IMR-90 (cell line): ENCODE measurements at regions not wholly inside any gene's neighbourhood (a gene's known extent, or its start where the extent isn't known, plus 50 kb on each side); places are given as distances from the start of the nearest gene placed in this dataset.
"Not testable (repeated sequence)": the region's sequence is repeated elsewhere in the genome, so short reads cannot be mapped to it uniquely, and the experiment has no call there.

ENCODE experiments used
- ATAC-seq: fragments of 200-7000 bp; cut with Tn5 transposase; 2 replicates; pipeline ENCODE4 v1.9.1; 2020; ENCODE audit warnings: low read depth, mild to moderate bottlenecking, moderate library complexity
- BruUV-seq: library from RNA; stranded (reverse); fragments of 400-500 nt; replicated peaks from 2 replicates; lab custom pipeline; 2021; lab: Mats Ljungman, UMichigan
- CTCF ChIA-PET: fragments of 300-600 bp; formaldehyde crosslinking; extraction: SDS; loops from one replicate; lab custom pipeline; 2021; ENCODE audit warnings: antibody characterized with exemption; lab: Yijun Ruan, JAX
- POLR2A ChIA-PET: fragments of 300-600 bp; sonication (Branson Sonifier 250); formaldehyde crosslinking; loops from one replicate; lab custom pipeline; 2022; ENCODE audit warnings: antibody characterized with exemption; ENCODE audit not compliant: unreplicated experiment; lab: Charles Lee
- DNase-seq: peaks from one replicate; pipeline ENCODE4 v3.0.0; 2013
- H2AFZ ChIP-seq: replicated peaks from 2 replicates; pipeline ENCODE3; 2013; ENCODE audit warnings: low read length, mild to moderate bottlenecking; ENCODE audit not compliant: poor library complexity
- H2AK5ac ChIP-seq: 2 replicates; pipeline ENCODE4 v1.6.1; 2013; ENCODE audit warnings: low read depth, low read length, inconsistent platforms
- H2AK9ac ChIP-seq: replicated peaks from 2 replicates; pipeline ENCODE3; 2013; ENCODE audit warnings: mild to moderate bottlenecking, low read depth, low read length, moderate library complexity; ENCODE audit not compliant: poor library complexity
- H2BK120ac ChIP-seq: 2 replicates; pipeline ENCODE4 v1.6.1; 2013; ENCODE audit warnings: low read depth, low read length, inconsistent platforms
- H2BK15ac ChIP-seq: 3 replicates; pipeline ENCODE4 v1.6.1; 2013; ENCODE audit warnings: low read depth, low read length, inconsistent platforms
- H2BK20ac ChIP-seq: 2 replicates; pipeline ENCODE4 v1.6.1; 2013; ENCODE audit warnings: low read depth, mild to moderate bottlenecking, inconsistent platforms, low read length, moderate library complexity
- H2BK5ac ChIP-seq: 2 replicates; pipeline ENCODE4 v1.6.1; 2013; ENCODE audit warnings: mild to moderate bottlenecking, low read depth, low read length, inconsistent platforms; ENCODE audit not compliant: poor library complexity, severe bottlenecking
- H3K14ac ChIP-seq: replicated peaks from 2 replicates; pipeline ENCODE4 v1.6.1; 2013; ENCODE audit warnings: low read depth, low read length, inconsistent platforms
- H3K18ac ChIP-seq: 2 replicates; pipeline ENCODE4 v1.6.1; 2013; ENCODE audit warnings: low read depth, low read length, control low read depth
- H3K23ac ChIP-seq: 2 replicates; pipeline ENCODE4 v1.6.1; 2013; ENCODE audit warnings: low read depth, low read length, inconsistent platforms
- H3K27ac ChIP-seq: 2 replicates; pipeline ENCODE4 v1.5.1; 2013; ENCODE audit warnings: mild to moderate bottlenecking, control low read depth, low read length; ENCODE audit not compliant: insufficient read depth
- H3K27me3 ChIP-seq: 2 replicates; pipeline ENCODE4 v1.6.1; 2013; ENCODE audit warnings: low read length; ENCODE audit not compliant: control insufficient read depth, insufficient read depth
- H3K36me3 ChIP-seq: 2 replicates; pipeline ENCODE4 v1.6.1; 2013; ENCODE audit warnings: low read length, mixed read lengths; ENCODE audit not compliant: control insufficient read depth, insufficient read depth
- H3K4ac ChIP-seq: 2 replicates; pipeline ENCODE4 v1.6.1; 2013; ENCODE audit warnings: low read depth, low read length, inconsistent platforms
- H3K4me1 ChIP-seq: 2 replicates; pipeline ENCODE4 v1.6.1; 2013; ENCODE audit warnings: low read length, mixed read lengths; ENCODE audit not compliant: control insufficient read depth, insufficient read depth
- H3K4me2 ChIP-seq: 2 replicates; pipeline ENCODE4 v1.6.1; 2013; ENCODE audit warnings: low read depth, mild to moderate bottlenecking, control low read depth, low read length, moderate library complexity
- H3K4me3 ChIP-seq: 2 replicates; pipeline ENCODE4 v1.5.1; 2013; ENCODE audit warnings: low read depth, mild to moderate bottlenecking, control low read depth, low read length, moderate library complexity; ENCODE audit not compliant: insufficient read depth
- H3K56ac ChIP-seq: 2 replicates; pipeline ENCODE4 v1.6.1; 2013; ENCODE audit warnings: low read length, inconsistent platforms; ENCODE audit not compliant: insufficient read depth; ENCODE audit errors: extremely low read depth
- H3K79me1 ChIP-seq, 2 experiments: 2 replicates each; pipeline ENCODE4 v1.6.1; 2013; ENCODE audit warnings: low read length in 2 of 2, inconsistent platforms in 1 of 2, low read depth in 1 of 2
- H3K9ac ChIP-seq: 2 replicates; pipeline ENCODE4 v1.6.1; 2013; ENCODE audit warnings: low read depth, low read length, control low read depth
- H3K9me1 ChIP-seq: 2 replicates; pipeline ENCODE4 v1.6.1; 2013; ENCODE audit warnings: low read length, inconsistent platforms; ENCODE audit not compliant: insufficient read depth
- H3K9me3 ChIP-seq: 2 replicates; pipeline ENCODE4 v1.6.1; 2013; ENCODE audit warnings: low read length; ENCODE audit not compliant: control insufficient read depth, insufficient read depth
- H4K20me1 ChIP-seq: 2 replicates; pipeline ENCODE4 v1.6.1; 2013; ENCODE audit warnings: low read length, inconsistent platforms; ENCODE audit not compliant: insufficient read depth
- H4K5ac ChIP-seq: 2 replicates; pipeline ENCODE4 v1.6.1; 2013; ENCODE audit warnings: mild to moderate bottlenecking, low read depth, low read length, control low read depth
- H4K8ac ChIP-seq, 2 experiments: 2 replicates each; pipeline ENCODE4 v1.6.1; 2013; ENCODE audit warnings: low read depth in 2 of 2, low read length in 2 of 2, control low read depth in 1 of 2, inconsistent platforms in 1 of 2
- H4K91ac ChIP-seq: 2 replicates; pipeline ENCODE4 v1.6.1; 2013; ENCODE audit warnings: low read depth, low read length, inconsistent platforms; ENCODE audit not compliant: insufficient read depth
- WGBS, 2 experiments: methylation state at CpG; one replicate each; pipeline versions ENCODE4 v1.1.5 to v1.1.7; 2013; ENCODE audit warnings: missing lambda C conversion rate in 2 of 2; ENCODE audit not compliant: insufficient read length in 1 of 2; ENCODE audit errors: extremely low coverage in 2 of 2; 5-methylcytosine and 5-hydroxymethylcytosine counted together
- dilution Hi-C: fragments of 300-500 bp; cut with HindIII; formaldehyde crosslinking; loops from one replicate; pipeline ENCODE4 v1.14.3; 2018; ENCODE audit warnings: low sequenced_read_pairs; ENCODE audit not compliant: unreplicated experiment
- in situ Hi-C: fragments of 300-500 bp; cut with MboI; formaldehyde crosslinking; loops from 3 replicates; pipeline ENCODE4 v1.14.3; 2019; ENCODE audit warnings: low sequenced_read_pairs, inconsistent platforms, mixed read lengths
- intact Hi-C: fragments of 100-400 bp; cut with micrococcal nuclease; formaldehyde crosslinking; loops from 2 replicates; pipeline ENCODE4 v1.10.0; 2022

- H3K27ac ChIP-seq, H4K91ac ChIP-seq, H3K4me1 ChIP-seq, H3K9ac ChIP-seq, in situ Hi-C loops, H2BK5ac ChIP-seq, H3K27me3 ChIP-seq, H3K56ac ChIP-seq, H3K9me3 ChIP-seq, H2AK9ac ChIP-seq, H3K4me3 ChIP-seq, BruUV-seq, DNase-seq, POLR2A ChIA-PET, CTCF ChIA-PET, ATAC-seq, dilution Hi-C loops, H3K18ac ChIP-seq, H3K14ac ChIP-seq, H4K20me1 ChIP-seq, H3K79me1 ChIP-seq, H3K9me1 ChIP-seq, H3K23ac ChIP-seq, H3K4me2 ChIP-seq, H2AK5ac ChIP-seq, H3K4ac ChIP-seq, H3K36me3 ChIP-seq, intact Hi-C loops, H4K5ac ChIP-seq, H2AFZ ChIP-seq, H4K8ac ChIP-seq, H2BK15ac ChIP-seq, H2BK20ac ChIP-seq, H2BK120ac ChIP-seq: not testable (repeated sequence)
- WGBS, 2 experiments = no CpG with 5 or more reads among the region's 32 CpGs
Observed at GRCh38 chr4:16393216-16393615, 166.9 kb upstream of the TAPT1 start.
